ENCODE measurements at regions not wholly inside any gene's neighbourhood (a gene's known extent, or its start where the extent isn't known, plus 50 kb on each side); places are given as distances from the start of the nearest gene placed in this dataset.

GRCh38 chr3:154061001-154061370 lies 60.2 kb upstream of the ARHGEF26 start:
- Histone ChIP-seq H3K4me1 (ENCODE audit: insufficient read depth, low read length, poor library complexity, severe bottlenecking) (no peaks in the 10 kb centered on the region), H3K9me3 (ENCODE audit: insufficient read depth, low read depth, low read length) (no peaks in the 10 kb centered on the region), H3K9ac (ENCODE audit: low read depth, low read length, poor library complexity, severe bottlenecking) (no peak overlapping the region), H4K20me1 (ENCODE audit: insufficient read depth, low read length, poor library complexity, severe bottlenecking) (no peaks in the 10 kb centered on the region), H3K79me2 (ENCODE audit: insufficient read depth, low read length) (no peaks in the 10 kb centered on the region), H3F3A (ENCODE audit: low read depth) (no peaks in the 10 kb centered on the region), H3K4me3 (ENCODE audit: low read length, poor library complexity, severe bottlenecking) (no peak overlapping the region), H3K36me3 (ENCODE audit: insufficient read depth, low read length) (no peaks in the 10 kb centered on the region), H3K4me2 (ENCODE audit: low read depth, low read length, poor library complexity, severe bottlenecking) (no peak overlapping the region), H2AFZ (ENCODE audit: low read length) (no peak overlapping the region), H3K27me3 (ENCODE audit: insufficient read depth, low read length, poor library complexity, severe bottlenecking) (no peaks in the 10 kb centered on the region), H3K9me2 (replicated peaks; ENCODE audit: low read depth, low read length) (no peaks in the 10 kb centered on the region)
- TF ChIP-seq, protein P1, sequence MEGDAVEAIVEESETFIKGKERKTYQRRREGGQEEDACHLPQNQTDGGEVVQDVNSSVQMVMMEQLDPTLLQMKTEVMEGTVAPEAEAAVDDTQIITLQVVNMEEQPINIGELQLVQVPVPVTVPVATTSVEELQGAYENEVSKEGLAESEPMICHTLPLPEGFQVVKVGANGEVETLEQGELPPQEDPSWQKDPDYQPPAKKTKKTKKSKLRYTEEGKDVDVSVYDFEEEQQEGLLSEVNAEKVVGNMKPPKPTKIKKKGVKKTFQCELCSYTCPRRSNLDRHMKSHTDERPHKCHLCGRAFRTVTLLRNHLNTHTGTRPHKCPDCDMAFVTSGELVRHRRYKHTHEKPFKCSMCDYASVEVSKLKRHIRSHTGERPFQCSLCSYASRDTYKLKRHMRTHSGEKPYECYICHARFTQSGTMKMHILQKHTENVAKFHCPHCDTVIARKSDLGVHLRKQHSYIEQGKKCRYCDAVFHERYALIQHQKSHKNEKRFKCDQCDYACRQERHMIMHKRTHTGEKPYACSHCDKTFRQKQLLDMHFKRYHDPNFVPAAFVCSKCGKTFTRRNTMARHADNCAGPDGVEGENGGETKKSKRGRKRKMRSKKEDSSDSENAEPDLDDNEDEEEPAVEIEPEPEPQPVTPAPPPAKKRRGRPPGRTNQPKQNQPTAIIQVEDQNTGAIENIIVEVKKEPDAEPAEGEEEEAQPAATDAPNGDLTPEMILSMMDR (conservative IDR thresholded peaks at IDR 0.05; ENCODE audit: low read length) = no peak
- TF ChIP-seq EZH2phosphoT487 (IDR thresholded peaks at IDR 0.05; ENCODE audit: borderline replicate concordance) = no peak

DNA sequence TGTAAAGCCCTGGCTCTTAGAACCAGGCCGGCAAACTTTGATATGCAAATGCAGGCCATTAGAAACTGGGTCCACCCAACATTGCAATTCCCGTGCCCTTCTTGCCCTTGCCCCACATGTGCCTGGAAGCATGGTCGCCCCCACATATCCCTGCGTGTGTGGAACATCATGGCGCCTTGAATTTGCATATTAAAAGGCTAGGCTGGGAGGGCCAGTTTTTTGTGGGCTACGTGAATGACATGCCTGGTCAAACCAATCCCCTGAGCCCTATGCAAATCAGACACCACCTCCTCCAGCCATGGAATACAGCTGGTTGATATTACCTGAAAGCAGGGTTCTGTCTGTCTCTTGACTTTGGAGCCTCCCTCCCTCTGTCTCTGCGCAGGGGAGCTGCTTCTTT lies 58.7 kb upstream of the ARHGEF26 start:
- no peaks in the 10 kb centered on the region for H3F3A ChIP-seq (ENCODE audit: low read depth)
- no peaks in the 10 kb centered on the region for H3K27me3 ChIP-seq (ENCODE audit: insufficient read depth, low read length, poor library complexity, severe bottlenecking)
- no peaks in the 10 kb centered on the region for H3K9me3 ChIP-seq (ENCODE audit: insufficient read depth, low read depth, low read length)
- H3K4me2 ChIP-seq (ENCODE audit: low read depth, low read length, poor library complexity, severe bottlenecking) = no peak overlapping the region
- H3K79me2 ChIP-seq (ENCODE audit: insufficient read depth, low read length) = no peaks in the 10 kb centered on the region
- TF ChIP-seq EZH2phosphoT487 (IDR thresholded peaks at IDR 0.05; ENCODE audit: borderline replicate concordance) = no peak
- TF ChIP-seq, protein P1 (conservative IDR thresholded peaks at IDR 0.05; ENCODE audit: low read length) = no peak
- no peaks in the 10 kb centered on the region for H3K36me3 ChIP-seq (ENCODE audit: insufficient read depth, low read length)
- H3K4me1 ChIP-seq (ENCODE audit: insufficient read depth, low read length, poor library complexity, severe bottlenecking) = no peaks in the 10 kb centered on the region
- no peak overlapping the region for H3K4me3 ChIP-seq (ENCODE audit: low read length, poor library complexity, severe bottlenecking)
- no peaks in the 10 kb centered on the region for H3K9me2 ChIP-seq (replicated peaks; ENCODE audit: low read depth, low read length)
- H4K20me1 ChIP-seq (ENCODE audit: insufficient read depth, low read length, poor library complexity, severe bottlenecking) = no peaks in the 10 kb centered on the region
- H3K9ac ChIP-seq (ENCODE audit: low read depth, low read length, poor library complexity, severe bottlenecking) = no peak overlapping the region
- H2AFZ ChIP-seq (ENCODE audit: low read length) = no peak overlapping the region

- Histone ChIP-seq H2AFZ (ENCODE audit: low read length) (no peak overlapping the region), H3K36me3 (ENCODE audit: insufficient read depth, low read length) (no peaks in the 10 kb centered on the region), H3K79me2 (ENCODE audit: insufficient read depth, low read length) (no peaks in the 10 kb centered on the region), H3K4me2 (ENCODE audit: low read depth, low read length, poor library complexity, severe bottlenecking) (no peak overlapping the region), H3K4me1 (ENCODE audit: insufficient read depth, low read length, poor library complexity, severe bottlenecking) (no peaks in the 10 kb centered on the region), H3F3A (ENCODE audit: low read depth) (no peaks in the 10 kb centered on the region), H3K9me2 (replicated peaks; ENCODE audit: low read depth, low read length) (no peaks in the 10 kb centered on the region), H4K20me1 (ENCODE audit: insufficient read depth, low read length, poor library complexity, severe bottlenecking) (no peaks in the 10 kb centered on the region), H3K9me3 (ENCODE audit: insufficient read depth, low read depth, low read length) (no peaks in the 10 kb centered on the region; the same call in 1 of the 2 replicates), H3K9ac (ENCODE audit: low read depth, low read length, poor library complexity, severe bottlenecking) (no peak overlapping the region), H3K4me3 (ENCODE audit: low read length, poor library complexity, severe bottlenecking) (no peak overlapping the region), H3K27me3 (ENCODE audit: insufficient read depth, low read length, poor library complexity, severe bottlenecking) (no peaks in the 10 kb centered on the region)
- TF ChIP-seq EZH2phosphoT487 (IDR thresholded peaks at IDR 0.05; ENCODE audit: borderline replicate concordance) = no peak
- TF ChIP-seq, protein P1 (conservative IDR thresholded peaks at IDR 0.05; ENCODE audit: low read length) = no peak
These were observed 50.0 kb upstream of the ARHGEF26 start for GRCh38 chr3:154071146-154071545.
